ENCODE measurements at regions not wholly inside any gene's neighbourhood (a gene's known extent, or its start where the extent isn't known, plus 50 kb on each side); places are given as distances from the start of the nearest gene placed in this dataset.
"Not testable (repeated sequence)": the region's sequence is repeated elsewhere in the genome, so short reads cannot be mapped to it uniquely, and the experiment has no call there.

DNA sequence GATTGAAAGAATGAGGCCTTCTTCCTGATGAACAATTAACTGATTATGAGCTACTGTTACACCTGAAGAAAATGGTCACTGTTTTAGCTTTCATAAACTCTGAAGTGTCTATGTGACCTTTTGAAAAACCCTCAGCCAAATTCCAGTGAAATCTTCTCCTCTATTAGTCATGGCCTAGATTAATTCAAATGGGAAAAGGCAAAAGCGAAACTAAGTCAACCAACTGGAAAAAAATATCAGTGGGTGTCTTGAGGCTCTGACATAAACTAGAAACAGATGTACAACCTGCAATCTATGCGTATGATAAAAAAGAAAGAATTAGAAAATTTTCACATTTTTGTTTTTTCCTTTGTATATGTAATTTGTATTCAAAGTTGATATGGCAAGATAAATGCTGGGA, 169.4 kb upstream of the BANK1 start:
- TF ChIP-seq, protein P1, sequence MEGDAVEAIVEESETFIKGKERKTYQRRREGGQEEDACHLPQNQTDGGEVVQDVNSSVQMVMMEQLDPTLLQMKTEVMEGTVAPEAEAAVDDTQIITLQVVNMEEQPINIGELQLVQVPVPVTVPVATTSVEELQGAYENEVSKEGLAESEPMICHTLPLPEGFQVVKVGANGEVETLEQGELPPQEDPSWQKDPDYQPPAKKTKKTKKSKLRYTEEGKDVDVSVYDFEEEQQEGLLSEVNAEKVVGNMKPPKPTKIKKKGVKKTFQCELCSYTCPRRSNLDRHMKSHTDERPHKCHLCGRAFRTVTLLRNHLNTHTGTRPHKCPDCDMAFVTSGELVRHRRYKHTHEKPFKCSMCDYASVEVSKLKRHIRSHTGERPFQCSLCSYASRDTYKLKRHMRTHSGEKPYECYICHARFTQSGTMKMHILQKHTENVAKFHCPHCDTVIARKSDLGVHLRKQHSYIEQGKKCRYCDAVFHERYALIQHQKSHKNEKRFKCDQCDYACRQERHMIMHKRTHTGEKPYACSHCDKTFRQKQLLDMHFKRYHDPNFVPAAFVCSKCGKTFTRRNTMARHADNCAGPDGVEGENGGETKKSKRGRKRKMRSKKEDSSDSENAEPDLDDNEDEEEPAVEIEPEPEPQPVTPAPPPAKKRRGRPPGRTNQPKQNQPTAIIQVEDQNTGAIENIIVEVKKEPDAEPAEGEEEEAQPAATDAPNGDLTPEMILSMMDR (IDR thresholded peaks at IDR 0.05): no peak
- TF ChIP-seq EP300 (IDR thresholded peaks at IDR 0.05) (no peak), POLR2A (IDR thresholded peaks at IDR 0.05) (no peak)
- Histone ChIP-seq H3K27ac (no peak overlapping the region), H3K4me1 (no peaks in the 10 kb centered on the region), H3K27me3 (no peaks in the 10 kb centered on the region), H3K36me3 (no peaks in the 10 kb centered on the region), H3K9me3 (no peaks in the 10 kb centered on the region), H3K4me3 (no peak overlapping the region)
- 55 to 56% methylated on average over 2 of the region's 2 CpGs for WGBS, 2 donors
- no peak for DNase-seq (ENCODE audit: low spot score in 2 of 2)

DNA sequence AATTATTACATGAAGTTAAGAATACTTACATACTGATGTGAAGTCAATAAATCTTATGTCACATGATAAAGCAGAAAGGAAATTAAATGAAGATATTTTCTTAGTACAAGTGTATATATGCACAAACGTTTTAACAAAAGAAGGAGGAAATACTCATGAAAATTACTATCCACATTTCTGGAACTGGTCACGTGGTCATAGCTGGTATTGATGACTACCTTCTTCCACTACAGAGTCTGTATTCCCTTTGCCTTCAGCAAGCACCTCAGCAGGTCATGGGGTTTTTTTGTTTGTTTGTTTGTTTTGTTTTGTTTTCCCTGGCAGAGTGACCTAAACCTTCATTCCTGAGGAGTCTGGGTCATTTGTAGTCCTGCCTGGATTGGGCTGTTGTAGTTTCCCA, 174.9 kb upstream of the BANK1 start:
- TF ChIP-seq, protein P1 (IDR thresholded peaks at IDR 0.05): no peak
- no peak for TF ChIP-seq POLR2A (IDR thresholded peaks at IDR 0.05)
- TF ChIP-seq EP300 (IDR thresholded peaks at IDR 0.05): no peak
- Histone ChIP-seq H3K36me3 (no peaks in the 10 kb centered on the region), H3K27me3 (no peaks in the 10 kb centered on the region), H3K9me3 (no peaks in the 10 kb centered on the region), H3K4me3 (no peak overlapping the region), H3K4me1 (no peaks in the 10 kb centered on the region), H3K27ac (no peak overlapping the region)
- 76 to 77% methylated on average over 2 of the region's 2 CpGs for WGBS, 2 donors
- no peak for DNase-seq (ENCODE audit: low spot score in 2 of 2)

DNA sequence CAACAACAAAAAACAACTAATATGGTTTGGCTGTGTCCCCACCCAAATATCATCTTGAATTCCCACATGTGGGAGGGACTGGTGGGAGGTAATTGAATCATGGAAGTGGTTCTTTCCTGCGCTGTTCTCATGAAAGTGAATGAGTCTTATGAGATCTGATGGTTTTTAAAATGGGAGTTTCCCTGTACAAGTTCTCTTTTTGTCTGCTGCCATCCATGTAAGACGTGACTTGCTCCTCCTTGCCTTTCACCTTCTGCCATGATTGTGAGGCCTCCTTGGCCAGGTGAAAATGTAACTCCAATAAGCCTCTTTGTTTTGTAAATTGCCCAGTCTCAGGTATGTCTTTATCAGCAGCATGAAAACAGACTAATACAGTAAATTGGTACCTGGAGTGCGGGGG, 183.5 kb upstream of the BANK1 start:
- H3K4me1 ChIP-seq; H3K9me3 ChIP-seq; H3K27me3 ChIP-seq; H3K27ac ChIP-seq; H3K4me3 ChIP-seq; H3K36me3 ChIP-seq; DNase-seq (ENCODE audit: low spot score in 2 of 2): not testable (repeated sequence)
- WGBS, 2 donors: 88 to 95% methylated on average over 3 of the region's 3 CpGs

DNA sequence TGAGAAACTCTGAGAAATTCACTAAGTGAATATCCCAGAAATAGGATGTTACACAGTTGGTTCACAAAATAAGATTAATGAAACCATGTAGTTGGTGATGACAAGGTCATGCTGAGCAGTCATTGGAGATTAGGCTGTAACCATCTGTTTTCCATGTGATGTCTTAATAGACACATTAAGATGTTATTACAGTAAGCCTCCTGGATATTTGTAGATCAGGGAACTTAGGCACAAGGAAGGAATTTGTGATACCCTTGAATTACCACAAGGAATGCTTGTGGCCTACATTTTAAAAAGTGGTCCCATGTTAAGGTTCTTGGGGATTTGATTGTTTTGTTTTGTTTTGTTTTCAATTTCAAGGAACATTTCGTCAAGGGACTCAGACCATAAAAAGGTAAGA, 185.6 kb upstream of the BANK1 start:
- Histone ChIP-seq H3K4me1 (no peaks in the 10 kb centered on the region), H3K4me3 (no peak overlapping the region), H3K27ac (no peak overlapping the region), H3K36me3 (no peaks in the 10 kb centered on the region), H3K27me3 (no peaks in the 10 kb centered on the region), H3K9me3 (no peaks in the 10 kb centered on the region)
- no peak for DNase-seq (ENCODE audit: low spot score in 2 of 2)
- WGBS, 2 donors: 66 to 77% methylated on average over 1 of the region's 1 CpG
- TF ChIP-seq POLR2A (IDR thresholded peaks at IDR 0.05) (no peak), EP300 (IDR thresholded peaks at IDR 0.05) (no peak)
- TF ChIP-seq, protein P1 (IDR thresholded peaks at IDR 0.05): no peak

DNA sequence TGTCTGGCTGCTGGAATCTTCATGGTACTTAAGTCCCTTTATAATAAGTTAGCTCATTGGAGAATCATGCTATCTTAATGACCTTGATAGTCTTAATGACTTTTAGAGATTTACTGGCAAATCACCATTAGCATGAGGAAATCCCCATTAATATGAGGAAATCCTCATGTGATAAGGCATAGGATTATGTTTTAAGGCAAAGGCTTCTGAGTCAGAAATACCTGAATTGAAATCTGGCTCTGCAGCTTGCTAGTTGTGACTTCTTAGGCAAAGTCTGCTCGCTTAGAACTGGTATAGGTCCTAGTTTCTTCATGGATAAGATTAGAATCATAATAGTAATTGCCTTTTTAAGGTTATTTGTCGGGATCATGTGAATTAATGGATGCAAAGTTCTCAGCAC, 190.2 kb upstream of the BANK1 start:
- H3K4me1 ChIP-seq: no peaks in the 10 kb centered on the region
- no peak overlapping the region for H3K4me3 ChIP-seq
- H3K27me3 ChIP-seq: no peaks in the 10 kb centered on the region
- no peak for DNase-seq (ENCODE audit: low spot score in 2 of 2)
- H3K36me3 ChIP-seq: no peaks in the 10 kb centered on the region
- no peaks in the 10 kb centered on the region for H3K9me3 ChIP-seq
- TF ChIP-seq EP300 (IDR thresholded peaks at IDR 0.05) (no peak), POLR2A (IDR thresholded peaks at IDR 0.05) (no peak)
- TF ChIP-seq, protein P1 (IDR thresholded peaks at IDR 0.05): no peak
- WGBS, 2 donors: 91% methylated on average over 2 of the region's 2 CpGs
- H3K27ac ChIP-seq: no peak overlapping the region

DNA sequence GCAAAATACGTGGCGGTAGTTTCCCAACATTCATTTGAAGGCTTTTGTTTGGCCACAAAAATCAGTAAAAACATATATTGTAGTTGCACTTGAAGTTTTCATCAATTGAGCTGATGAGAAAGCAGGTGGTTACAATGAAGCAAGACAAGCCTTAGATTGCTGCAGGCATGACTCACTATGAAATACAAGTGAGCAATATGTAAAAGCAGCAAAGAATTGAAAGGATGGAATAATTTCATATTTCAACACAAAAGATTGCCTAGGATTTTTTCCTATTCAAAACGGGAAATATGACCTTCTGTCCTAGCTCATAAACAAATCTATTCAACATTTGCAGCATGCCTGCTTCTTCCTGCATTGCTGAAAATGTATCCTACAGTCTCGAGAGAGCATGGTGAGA, 190.9 kb upstream of the BANK1 start:
- no peaks in the 10 kb centered on the region for H3K36me3 ChIP-seq

More for the DNA sequence above, 190.9 kb upstream of the BANK1 start:
- DNase-seq (ENCODE audit: low spot score in 2 of 2): no peak
- Histone ChIP-seq H3K4me1 (no peaks in the 10 kb centered on the region), H3K4me3 (no peak overlapping the region), H3K27me3 (no peaks in the 10 kb centered on the region), H3K27ac (no peak overlapping the region), H3K9me3 (no peaks in the 10 kb centered on the region)
- WGBS, 2 donors: 28 to 31% methylated on average over 4 of the region's 4 CpGs
- TF ChIP-seq, protein P1 (IDR thresholded peaks at IDR 0.05): no peak
- TF ChIP-seq POLR2A (IDR thresholded peaks at IDR 0.05): no peak
- no peak for TF ChIP-seq EP300 (IDR thresholded peaks at IDR 0.05)

Measured in tibial nerve (tissue), 4 donors.